Uterus (tissue), 2 donors: ENCODE measurements at regions not wholly inside any gene's neighbourhood (a gene's known extent, or its start where the extent isn't known, plus 50 kb on each side); places are given as distances from the start of the nearest gene placed in this dataset.

ENCODE experiments used
- POLR2A ChIP-seq, 2 donors: fragments of 450-650 bp; IDR thresholded peaks; one replicate each; pipeline ENCODE4 v1.6.1; 2016; ENCODE audit warnings: antibody characterized with exemption in 2 of 2, mild to moderate bottlenecking in 1 of 2, moderate library complexity in 1 of 2
- TF ChIP-seq, protein P1 (sequence below), 4 experiments: fragments of 200-600 bp in 2 of 4; fragments of 450-650 bp in 2 of 4; sonication (generic) in 2 of 4; IDR thresholded peaks; one replicate each; pipeline ENCODE4 v1.5.1; 2016 to 2019; ENCODE audit warnings: antibody characterized with exemption in 4 of 4, mild to moderate bottlenecking in 2 of 4, moderate library complexity in 1 of 4

DNA sequence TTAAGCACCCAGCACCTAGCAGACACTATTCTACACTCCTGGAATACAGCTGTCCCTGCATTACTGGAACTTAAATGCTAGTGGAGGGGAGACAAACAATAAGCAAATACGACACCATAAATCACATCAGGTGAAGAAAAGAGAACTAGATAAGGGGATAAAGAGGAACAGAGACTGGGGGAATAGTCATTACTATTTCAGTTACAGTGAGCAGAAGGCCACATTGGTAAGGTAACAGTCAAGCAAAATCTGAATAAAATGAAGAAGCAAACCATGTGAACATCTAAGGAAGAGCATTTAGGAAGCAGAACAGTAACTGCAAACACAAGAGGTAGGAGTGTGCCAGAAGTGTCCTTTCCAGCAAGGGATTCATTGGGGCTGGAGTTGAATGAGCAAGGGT, 77.0 kb upstream of the PTPRM start:
- TF ChIP-seq, protein P1, sequence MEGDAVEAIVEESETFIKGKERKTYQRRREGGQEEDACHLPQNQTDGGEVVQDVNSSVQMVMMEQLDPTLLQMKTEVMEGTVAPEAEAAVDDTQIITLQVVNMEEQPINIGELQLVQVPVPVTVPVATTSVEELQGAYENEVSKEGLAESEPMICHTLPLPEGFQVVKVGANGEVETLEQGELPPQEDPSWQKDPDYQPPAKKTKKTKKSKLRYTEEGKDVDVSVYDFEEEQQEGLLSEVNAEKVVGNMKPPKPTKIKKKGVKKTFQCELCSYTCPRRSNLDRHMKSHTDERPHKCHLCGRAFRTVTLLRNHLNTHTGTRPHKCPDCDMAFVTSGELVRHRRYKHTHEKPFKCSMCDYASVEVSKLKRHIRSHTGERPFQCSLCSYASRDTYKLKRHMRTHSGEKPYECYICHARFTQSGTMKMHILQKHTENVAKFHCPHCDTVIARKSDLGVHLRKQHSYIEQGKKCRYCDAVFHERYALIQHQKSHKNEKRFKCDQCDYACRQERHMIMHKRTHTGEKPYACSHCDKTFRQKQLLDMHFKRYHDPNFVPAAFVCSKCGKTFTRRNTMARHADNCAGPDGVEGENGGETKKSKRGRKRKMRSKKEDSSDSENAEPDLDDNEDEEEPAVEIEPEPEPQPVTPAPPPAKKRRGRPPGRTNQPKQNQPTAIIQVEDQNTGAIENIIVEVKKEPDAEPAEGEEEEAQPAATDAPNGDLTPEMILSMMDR (IDR thresholded peaks at IDR 0.05), result no peak
- no peak for TF ChIP-seq POLR2A (IDR thresholded peaks at IDR 0.05)
